Fibroblast of skin of scalp (primary cell): ENCODE measurements at regions not wholly inside any gene's neighbourhood (a gene's known extent, or its start where the extent isn't known, plus 50 kb on each side); places are given as distances from the start of the nearest gene placed in this dataset.

Experiments
- DNase-seq: peaks from one replicate; pipeline ENCODE4 v3.0.0-alpha.2; 2013

DNA sequence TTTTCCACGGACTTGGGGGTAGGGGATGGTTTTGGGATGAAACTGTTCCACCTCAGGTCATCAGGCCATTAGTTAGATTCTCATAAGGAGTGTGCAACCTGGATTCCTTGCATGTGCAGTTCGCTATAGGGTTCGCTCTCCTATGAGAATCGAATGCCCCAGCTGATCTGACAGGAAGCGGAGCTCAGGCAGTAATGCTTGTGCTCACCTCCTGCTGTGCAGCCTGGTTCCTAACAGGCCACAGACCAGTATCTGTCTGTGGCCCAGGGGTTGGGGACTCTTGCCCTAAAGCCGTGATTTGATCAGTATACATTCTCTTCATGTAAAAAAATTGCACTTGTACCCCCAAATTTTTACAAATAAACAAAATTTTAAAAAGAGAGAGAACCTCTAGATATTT is 219.4 kb upstream of the CPNE8 start:
- no peak for DNase-seq

DNA sequence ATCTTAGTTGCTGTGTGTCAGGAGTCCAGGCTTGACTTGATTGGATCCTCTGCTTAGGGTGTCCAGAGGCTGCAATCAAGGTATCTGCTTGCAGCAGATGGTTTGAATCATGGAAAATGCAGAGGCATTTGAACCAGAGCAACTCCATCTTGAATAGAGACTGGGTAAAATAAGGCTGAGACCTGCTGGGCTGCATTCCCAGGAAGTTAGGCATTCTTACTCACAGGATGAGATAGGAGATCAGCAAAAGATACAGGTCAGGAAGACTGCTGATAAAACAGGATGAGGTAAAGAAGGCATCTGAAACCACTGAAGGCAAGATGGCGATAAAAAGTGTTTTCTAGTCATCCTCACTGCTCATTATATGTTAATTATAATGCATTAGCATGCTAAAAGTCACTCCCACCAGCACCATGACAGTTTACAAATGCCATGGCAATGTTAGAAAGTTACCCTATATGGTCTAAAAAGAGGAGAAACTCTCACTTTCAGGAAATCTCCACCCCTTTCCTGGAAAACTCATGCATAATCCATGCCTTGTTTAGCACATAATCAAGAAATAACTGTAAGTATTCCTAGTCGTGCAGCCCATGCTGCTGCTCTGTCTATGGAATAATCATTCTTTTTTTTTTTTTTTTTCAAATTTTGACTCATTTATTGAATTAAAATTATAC is 218.3 kb upstream of the CPNE8 start:
- DNase-seq = no peak

- DNase-seq = no peak
Observed at GRCh38 chr12:39122562-39123204, 217.3 kb upstream of the CPNE8 start.

GRCh38 chr12:39116861-39117260 is 211.5 kb upstream of the CPNE8 start:
- no peak for DNase-seq

GRCh38 chr12:39112064-39112463 is 206.7 kb upstream of the CPNE8 start:
- no peak for DNase-seq

- no peak for DNase-seq
Observed at GRCh38 chr12:39105111-39105510, 199.7 kb upstream of the CPNE8 start.

GRCh38 chr12:39103552-39104165 is 198.3 kb upstream of the CPNE8 start:
- peak; percentile 53 for DNase-seq

- DNase-seq = no peak
Observed at GRCh38 chr12:39102474-39103209, 197.3 kb upstream of the CPNE8 start.

DNA sequence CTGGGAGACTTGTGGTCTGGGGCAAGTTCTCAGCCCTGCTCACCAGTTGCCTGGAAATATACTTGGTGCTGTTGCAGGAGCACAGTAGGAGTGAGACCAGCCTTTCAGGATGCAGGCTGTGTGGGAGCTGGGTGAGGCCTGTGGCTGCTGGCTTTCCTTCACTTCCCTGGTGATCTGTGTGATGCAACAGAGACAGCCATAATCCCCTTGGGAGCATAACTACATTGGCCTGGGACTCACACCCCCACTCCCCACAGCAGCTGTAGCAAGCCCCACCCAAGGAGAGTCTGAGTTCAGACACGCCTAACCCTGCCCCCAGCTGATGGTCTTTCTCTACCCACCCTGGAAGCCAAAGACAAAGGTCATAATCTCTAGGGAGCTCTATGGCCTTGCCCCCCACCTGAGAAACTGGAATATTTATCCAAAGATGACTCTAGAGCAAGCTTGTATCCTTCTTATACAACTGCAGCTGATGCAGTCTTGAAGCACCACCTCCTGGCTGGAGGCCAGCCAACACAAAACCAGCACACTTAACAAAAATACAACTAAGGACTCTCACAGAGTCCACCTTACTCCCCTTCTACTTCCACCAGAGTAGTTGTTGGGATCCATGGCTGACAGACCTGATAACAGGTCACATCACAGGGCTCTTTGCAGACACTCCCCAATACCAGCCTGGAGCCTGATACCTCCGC is 190.4 kb upstream of the CPNE8 start:
- DNase-seq = no peak

- no peak for DNase-seq
Observed at GRCh38 chr12:39081910-39082309, 176.5 kb upstream of the CPNE8 start.

DNA sequence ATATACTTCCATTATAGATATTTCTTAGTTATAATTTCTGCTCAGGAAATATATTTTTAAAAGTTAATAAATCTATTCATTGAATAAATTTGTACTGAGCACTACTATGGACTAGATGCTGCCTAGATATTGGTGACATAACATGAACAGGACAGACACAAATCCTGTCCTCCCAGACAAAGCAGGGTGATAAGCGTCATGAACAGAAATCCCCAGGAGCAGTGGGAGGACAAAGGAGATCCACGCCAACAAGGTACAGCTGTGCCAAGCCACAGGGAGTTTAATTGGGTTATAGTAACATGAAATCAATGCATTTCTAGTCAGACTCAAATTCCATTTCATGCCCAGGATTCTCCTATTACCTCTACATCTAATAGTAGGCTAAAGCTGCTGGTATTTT is 171.8 kb upstream of the CPNE8 start:
- DNase-seq = no peak

GRCh38 chr12:39074063-39074462 is 168.7 kb upstream of the CPNE8 start:
- DNase-seq = no peak

GRCh38 chr12:39072658-39073057 is 167.3 kb upstream of the CPNE8 start:
- no peak for DNase-seq

DNA sequence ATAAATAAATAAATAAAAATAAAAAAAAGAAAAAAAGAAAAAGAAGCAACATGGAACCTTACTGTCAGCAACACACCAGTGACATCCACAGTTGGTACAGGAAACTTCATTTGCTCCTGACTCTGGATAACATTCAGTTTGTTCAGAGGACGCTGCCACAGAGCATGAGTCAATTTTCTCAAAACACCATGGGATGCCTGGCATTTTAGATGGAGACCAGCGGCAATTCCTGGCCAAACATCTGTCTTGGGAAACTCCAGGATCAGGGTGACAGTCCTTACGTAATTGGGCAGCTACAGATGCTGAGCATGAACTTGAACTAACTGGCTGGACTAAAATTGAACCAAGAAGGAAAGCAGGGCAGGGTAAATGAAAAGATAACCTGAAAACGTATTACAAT is 166.2 kb upstream of the CPNE8 start:
- no peak for DNase-seq

GRCh38 chr12:39070775-39071174 is 165.4 kb upstream of the CPNE8 start:
- no peak for DNase-seq

DNA sequence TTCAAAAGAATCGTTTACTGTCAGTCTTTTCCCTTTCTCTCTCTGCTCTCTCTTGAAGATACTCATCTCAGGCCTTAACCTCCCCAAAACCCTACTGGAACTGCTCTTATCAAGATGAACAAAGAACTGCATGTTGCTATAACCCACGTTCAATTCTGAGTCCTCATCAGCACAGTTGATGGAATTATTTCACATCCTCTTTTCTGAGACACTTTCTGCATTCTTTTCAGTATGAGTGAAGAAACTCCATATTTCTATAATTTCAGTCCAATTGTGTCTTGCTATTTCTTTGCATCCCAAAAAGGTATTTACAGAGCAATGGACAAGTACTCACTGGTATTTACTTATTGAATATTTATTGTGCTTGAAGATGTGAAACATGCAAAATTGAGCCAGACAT is 160.1 kb upstream of the CPNE8 start:
- DNase-seq = no peak

DNA sequence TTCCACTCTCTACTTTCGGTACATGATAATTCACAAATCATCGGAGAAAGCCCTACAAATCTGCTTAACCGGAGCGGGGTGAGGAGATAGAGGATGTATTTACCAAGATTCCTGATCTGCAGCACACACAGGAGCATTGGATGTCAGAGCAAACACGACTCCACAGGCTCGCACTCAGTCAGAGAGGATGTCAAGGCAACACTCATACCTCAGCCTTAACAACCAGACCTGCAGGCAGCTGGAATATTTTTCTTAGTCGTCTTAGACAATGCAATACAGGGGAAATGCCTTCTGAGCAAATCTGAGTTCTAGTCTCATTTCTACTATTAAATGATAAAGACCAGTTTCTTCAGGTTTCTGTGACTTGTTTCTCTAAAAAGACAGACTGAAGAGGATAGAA is 159.3 kb upstream of the CPNE8 start:
- no peak for DNase-seq

DNA sequence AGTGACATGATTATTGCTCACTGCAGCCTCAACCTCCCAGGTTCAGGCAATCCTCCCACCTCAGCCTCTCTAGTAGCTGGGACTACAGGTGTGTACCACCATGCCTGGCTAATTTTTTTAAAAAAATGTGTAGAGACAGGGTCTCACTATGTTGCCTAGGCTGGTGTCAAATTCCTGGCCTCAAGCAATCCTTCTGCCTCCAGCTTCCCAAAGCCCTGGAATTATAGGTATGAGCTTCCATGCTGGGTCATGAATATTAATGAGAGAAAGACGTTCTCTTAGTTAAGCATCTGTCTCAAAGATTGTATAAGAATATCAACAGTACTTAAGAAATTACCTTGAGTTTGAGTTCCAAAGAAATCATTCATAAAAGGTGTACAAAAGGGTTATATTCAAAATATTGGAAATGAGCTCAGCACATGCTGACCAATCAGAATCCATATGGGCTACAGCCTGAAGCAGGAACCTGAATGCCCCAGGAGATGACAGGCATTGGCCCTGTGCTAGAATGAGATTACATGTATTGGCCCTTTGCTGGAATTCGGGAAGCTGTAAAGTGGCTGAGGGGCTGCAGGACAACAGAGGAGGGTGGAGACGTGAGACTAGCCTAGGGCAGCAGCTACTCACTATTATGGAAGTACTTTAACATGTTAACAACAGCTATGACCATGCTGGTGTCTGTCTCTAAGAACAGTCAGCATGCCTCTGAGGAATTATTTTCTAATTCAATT is 157.0 kb upstream of the CPNE8 start:
- DNase-seq = no peak

- no peak for DNase-seq
Observed at GRCh38 chr12:39061576-39061975, 156.2 kb upstream of the CPNE8 start.

GRCh38 chr12:39048395-39048794 is 143.0 kb upstream of the CPNE8 start:
- no peak for DNase-seq

DNA sequence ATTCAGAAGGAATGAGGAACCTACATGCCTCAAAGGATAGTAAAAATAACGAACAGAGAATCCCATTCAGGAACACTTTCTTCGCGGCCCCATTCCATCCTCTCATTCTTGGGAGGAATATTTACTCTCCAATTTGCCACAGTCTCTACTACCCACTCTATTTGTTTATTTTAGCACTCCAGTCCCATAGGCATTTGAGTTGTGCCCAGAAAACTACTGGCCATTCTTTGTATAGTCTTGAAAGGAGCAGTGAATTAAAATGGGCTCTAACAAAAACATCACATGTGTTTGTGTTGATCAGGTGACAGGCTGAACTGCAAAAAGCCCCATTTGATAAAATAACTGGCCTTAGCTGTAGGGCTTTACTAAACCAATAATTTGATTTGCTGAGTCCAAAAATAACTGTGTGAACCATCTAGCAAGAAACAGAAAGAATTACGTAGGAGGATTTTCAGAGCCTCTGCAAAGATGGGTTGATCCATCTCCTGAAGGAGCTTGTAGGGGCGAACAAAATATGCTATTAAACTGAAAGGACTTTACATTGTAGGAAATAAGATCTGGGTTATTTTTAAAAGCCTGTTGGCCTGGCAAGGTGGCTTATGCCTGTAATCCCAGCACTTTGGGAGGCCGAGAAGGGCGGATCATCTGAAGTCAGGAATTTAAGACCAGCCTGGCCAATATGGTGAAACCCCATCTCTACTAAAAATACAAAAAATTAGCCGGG is 142.3 kb upstream of the CPNE8 start:
- no peak for DNase-seq

DNA sequence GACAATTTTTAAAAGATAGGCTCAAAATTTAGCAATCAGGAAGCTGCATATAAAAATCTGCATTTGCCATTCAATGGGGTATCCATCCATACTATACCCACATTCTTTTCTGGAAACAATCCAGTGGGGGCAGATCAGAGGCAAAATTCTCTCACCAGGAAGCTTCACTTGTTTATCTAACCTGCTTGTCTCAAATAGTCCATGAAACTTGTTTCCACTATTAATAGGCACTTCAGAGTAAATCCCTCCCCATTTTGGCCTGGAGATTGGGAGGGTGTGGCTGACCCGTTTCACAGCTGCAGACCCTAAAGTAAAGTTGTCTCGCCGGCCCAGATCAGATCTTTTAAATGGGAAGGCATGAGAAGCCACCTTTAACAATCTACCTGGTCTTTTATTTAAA is 139.4 kb upstream of the CPNE8 start:
- DNase-seq = no peak
